ENCODE measurements at regions not wholly inside any gene's neighbourhood (a gene's known extent, or its start where the extent isn't known, plus 50 kb on each side); places are given as distances from the start of the nearest gene placed in this dataset.
"Not testable (repeated sequence)": the region's sequence is repeated elsewhere in the genome, so short reads cannot be mapped to it uniquely, and the experiment has no call there.

DNA sequence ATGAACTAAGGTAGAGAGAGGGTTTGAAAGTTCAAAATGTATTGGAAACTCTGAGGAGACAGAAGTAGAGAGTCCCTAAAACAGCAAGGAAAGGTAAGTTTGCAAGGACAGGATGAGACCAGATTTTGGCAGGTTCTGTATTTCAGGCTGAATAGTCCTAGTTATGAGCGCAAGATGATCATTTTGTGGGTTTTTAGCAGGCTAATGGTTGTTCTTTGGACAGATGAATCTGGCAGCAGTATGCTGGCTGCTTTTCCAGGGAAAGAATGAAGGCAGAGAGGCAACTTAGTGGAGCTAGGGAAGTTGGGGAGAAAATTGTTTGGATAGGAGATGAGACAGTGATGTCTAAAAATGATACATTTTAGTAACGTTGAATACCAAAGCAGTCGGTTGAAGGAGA, 243.5 kb upstream of the NRIP1 start:
- Histone ChIP-seq H3K27ac (ENCODE audit: insufficient read depth in 1 of 2, low read depth in 1 of 2, low read length in 2 of 2, poor library complexity in 1 of 2, severe bottlenecking in 2 of 2) (no peak overlapping the region), H3K4me1 (ENCODE audit: control extremely low read depth in 1 of 4, control insufficient read depth in 4 of 4, insufficient read depth in 4 of 4, low read length in 3 of 4) (peaks cover 0 to 14% (median 1%) of the 10 kb centered on the region in 4 experiments), H3K36me3 (ENCODE audit: control insufficient read depth in 4 of 4, insufficient read depth in 4 of 4, low read length in 3 of 4) (no peaks in the 10 kb centered on the region), H3K9me3 (ENCODE audit: control extremely low read depth in 1 of 5, control insufficient read depth in 4 of 5, insufficient read depth in 2 of 5, low read depth in 1 of 5, low read length in 4 of 5) (no peaks in the 10 kb centered on the region), H3K27me3 (replicated peaks in 2 of 5; ENCODE audit: control insufficient read depth in 4 of 5, insufficient read depth in 5 of 5, low read length in 4 of 5) (no peaks in the 10 kb centered on the region), H3K4me3 (ENCODE audit: control insufficient read depth in 1 of 7, extremely low read depth in 1 of 7, insufficient read depth in 4 of 7, low read depth in 2 of 7, low read length in 6 of 7) (no peak overlapping the region)
- CTCF ChIA-PET, result no interaction called here
- WGBS (ENCODE audit: insufficient coverage), result 80% methylated on average over 3 of the region's 3 CpGs
- POLR2A ChIA-PET, result interaction anchor here (0.6 kb wide), 1 partner anchor 130 kb away, joined by 4 read pairs; no protein-coding TSS in a partner anchor
- DNase-seq, result no peak

DNA sequence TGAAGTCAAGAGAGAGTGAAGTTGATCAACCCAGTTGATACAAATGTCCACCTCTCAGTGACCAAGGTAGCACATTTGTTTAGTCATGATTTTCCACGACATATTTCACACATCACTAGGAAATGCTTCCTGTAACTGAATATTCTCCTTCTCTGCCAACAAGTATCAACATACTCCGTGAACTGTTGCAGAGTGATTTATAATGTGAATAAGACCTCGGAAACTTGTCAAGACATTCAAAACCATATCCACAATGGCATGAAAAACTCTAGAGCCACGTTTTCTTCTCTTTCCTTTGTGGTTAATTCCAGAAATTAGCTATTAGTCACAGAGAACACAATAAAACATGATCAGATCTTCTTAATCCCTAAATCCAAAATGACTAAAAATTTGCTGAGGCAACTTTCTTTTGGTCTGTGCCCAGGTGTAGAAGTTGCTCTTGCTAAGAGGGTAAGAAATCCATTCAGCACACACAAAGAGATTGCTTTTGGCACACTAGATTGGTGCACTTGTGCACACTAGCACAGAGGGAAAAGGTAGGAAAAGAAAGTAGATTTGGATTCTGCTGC, 244.3 kb upstream of the NRIP1 start:
- peak; percentile 9 to 67 (median 48) for DNase-seq
- Histone ChIP-seq H3K27ac (ENCODE audit: insufficient read depth in 1 of 2, low read depth in 1 of 2, low read length in 2 of 2, poor library complexity in 1 of 2, severe bottlenecking in 2 of 2) (no peak overlapping the region), H3K4me1 (ENCODE audit: control extremely low read depth in 1 of 4, control insufficient read depth in 4 of 4, insufficient read depth in 4 of 4, low read length in 3 of 4) (peaks cover 0 to 14% (median 1%) of the 10 kb centered on the region in 4 experiments), H3K9me3 (ENCODE audit: control extremely low read depth in 1 of 5, control insufficient read depth in 4 of 5, insufficient read depth in 2 of 5, low read depth in 1 of 5, low read length in 4 of 5) (no peaks in the 10 kb centered on the region), H3K27me3 (replicated peaks in 2 of 5; ENCODE audit: control insufficient read depth in 4 of 5, insufficient read depth in 5 of 5, low read length in 4 of 5) (no peaks in the 10 kb centered on the region), H3K4me3 (ENCODE audit: control insufficient read depth in 1 of 7, extremely low read depth in 1 of 7, insufficient read depth in 4 of 7, low read depth in 2 of 7, low read length in 6 of 7) (no peak overlapping the region), H3K36me3 (ENCODE audit: control insufficient read depth in 4 of 4, insufficient read depth in 4 of 4, low read length in 3 of 4) (peaks cover 0 to 2% (median 0%) of the 10 kb centered on the region in 4 experiments)
- CTCF ChIA-PET, result no interaction called here
- 0% methylated on average over 1 of the region's 4 CpGs for WGBS (ENCODE audit: insufficient coverage)
- POLR2A ChIA-PET, result interaction anchor here (0.6 kb wide), 1 partner anchor 129 kb away, joined by 4 read pairs; no protein-coding TSS in a partner anchor

DNA sequence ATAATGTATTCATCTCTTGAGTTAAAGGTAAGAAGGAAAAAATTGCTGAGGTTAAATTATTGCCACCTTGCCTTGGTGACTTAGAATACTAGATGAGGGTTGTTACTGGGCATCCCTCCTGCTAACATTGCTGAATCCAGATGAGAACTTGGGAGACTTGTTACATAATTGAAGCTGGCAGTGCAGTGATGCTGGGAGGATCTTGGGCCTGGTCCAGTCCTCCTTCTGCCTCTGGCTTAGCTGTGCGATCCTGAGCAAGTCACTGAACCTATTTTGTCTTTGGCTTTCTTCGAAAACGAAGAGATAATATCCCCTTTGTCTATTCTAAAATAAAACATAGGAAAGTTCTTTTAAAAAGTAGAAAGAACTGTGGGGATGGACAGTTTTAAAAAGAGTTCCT, 244.9 kb upstream of the NRIP1 start:
- ChIA-PET CTCF (interaction anchor here (1.8 kb wide), 1 partner anchor 17 kb away, joined by 4 read pairs; no protein-coding TSS in a partner anchor), POLR2A (no interaction called here)
- Histone ChIP-seq H3K9me3 (ENCODE audit: control extremely low read depth in 1 of 5, control insufficient read depth in 4 of 5, insufficient read depth in 2 of 5, low read depth in 1 of 5, low read length in 4 of 5) (no peaks in the 10 kb centered on the region), H3K27me3 (replicated peaks in 2 of 5; ENCODE audit: control insufficient read depth in 4 of 5, insufficient read depth in 5 of 5, low read length in 4 of 5) (no peaks in the 10 kb centered on the region), H3K36me3 (ENCODE audit: control insufficient read depth in 4 of 4, insufficient read depth in 4 of 4, low read length in 3 of 4) (peaks cover 0 to 2% (median 0%) of the 10 kb centered on the region in 4 experiments), H3K4me3 (ENCODE audit: control insufficient read depth in 1 of 7, extremely low read depth in 1 of 7, insufficient read depth in 4 of 7, low read depth in 2 of 7, low read length in 6 of 7) (no peak overlapping the region), H3K4me1 (ENCODE audit: control extremely low read depth in 1 of 4, control insufficient read depth in 4 of 4, insufficient read depth in 4 of 4, low read length in 3 of 4) (peaks cover 0 to 14% (median 1%) of the 10 kb centered on the region in 4 experiments), H3K27ac (ENCODE audit: insufficient read depth in 1 of 2, low read depth in 1 of 2, low read length in 2 of 2, poor library complexity in 1 of 2, severe bottlenecking in 2 of 2) (no peak overlapping the region)
- no peak for DNase-seq
- no CpG with 5 or more reads among the region's 3 CpGs for WGBS (ENCODE audit: insufficient coverage)

DNA sequence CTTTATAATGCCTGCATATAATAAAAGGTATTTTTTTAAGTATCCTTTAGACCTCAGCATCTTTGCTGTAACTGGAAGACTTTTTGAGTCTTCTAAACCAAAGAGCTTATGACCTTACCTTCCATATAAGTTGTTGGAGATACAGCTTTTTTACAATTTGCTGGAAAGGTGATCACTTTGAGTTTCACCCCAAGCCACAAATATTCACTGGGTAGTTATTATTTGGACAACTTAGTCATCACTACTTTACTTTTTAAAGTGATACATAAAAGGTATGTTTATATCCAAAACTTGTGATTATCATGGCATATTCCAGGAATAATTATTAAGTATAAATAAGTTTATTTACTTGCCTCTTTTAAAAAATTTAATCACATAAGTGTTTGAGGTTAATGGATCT, 246.7 kb upstream of the NRIP1 start:
- peaks cover 0 to 22% (median 3%) of the 10 kb centered on the region in 4 experiments for H3K4me1 ChIP-seq (ENCODE audit: control extremely low read depth in 1 of 4, control insufficient read depth in 4 of 4, insufficient read depth in 4 of 4, low read length in 3 of 4)
- POLR2A ChIA-PET, result no interaction called here
- H3K27ac ChIP-seq (ENCODE audit: insufficient read depth in 1 of 2, low read depth in 1 of 2, low read length in 2 of 2, poor library complexity in 1 of 2, severe bottlenecking in 2 of 2), result no peak overlapping the region
- H3K9me3 ChIP-seq (ENCODE audit: control extremely low read depth in 1 of 5, control insufficient read depth in 4 of 5, insufficient read depth in 2 of 5, low read depth in 1 of 5, low read length in 4 of 5), result no peaks in the 10 kb centered on the region
- no peak for DNase-seq
- H3K27me3 ChIP-seq (replicated peaks in 2 of 5; ENCODE audit: control insufficient read depth in 4 of 5, insufficient read depth in 5 of 5, low read length in 4 of 5), result no peaks in the 10 kb centered on the region
- no peak overlapping the region for H3K4me3 ChIP-seq (ENCODE audit: control insufficient read depth in 1 of 7, extremely low read depth in 1 of 7, insufficient read depth in 4 of 7, low read depth in 2 of 7, low read length in 6 of 7)
- peaks cover 0 to 2% (median 0%) of the 10 kb centered on the region in 4 experiments for H3K36me3 ChIP-seq (ENCODE audit: control insufficient read depth in 4 of 4, insufficient read depth in 4 of 4, low read length in 3 of 4)
- CTCF ChIA-PET, result interaction anchor here (1.8 kb wide), 1 partner anchor 16 kb away, joined by 4 read pairs; no protein-coding TSS in a partner anchor

DNA sequence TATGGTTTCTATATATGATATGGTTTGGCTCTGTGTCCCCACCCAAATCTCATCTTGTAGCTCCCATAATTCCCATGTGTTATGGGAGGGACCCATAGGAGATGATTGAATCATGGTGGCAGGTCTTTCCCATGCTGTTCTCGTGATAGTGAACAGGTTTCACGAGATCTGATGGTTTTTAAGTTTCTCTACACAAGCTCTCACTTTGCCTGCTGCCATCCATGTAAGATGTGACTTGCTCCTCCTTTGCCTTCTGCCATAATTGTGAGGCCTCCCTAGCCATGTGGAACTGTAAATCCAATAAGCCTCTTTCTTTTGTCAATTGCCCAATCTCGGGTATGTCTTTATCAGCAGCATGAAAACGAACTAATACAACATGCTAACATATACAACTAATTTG, 252.2 kb upstream of the NRIP1 start:
- WGBS (ENCODE audit: insufficient coverage), result 100% methylated on average over 2 of the region's 4 CpGs
- H3K9me3 ChIP-seq (ENCODE audit: control extremely low read depth in 1 of 5, control insufficient read depth in 4 of 5, insufficient read depth in 2 of 5, low read depth in 1 of 5, low read length in 4 of 5), result peaks cover 0 to 15% (median 0%) of the 10 kb centered on the region in 5 experiments
- CTCF ChIA-PET; DNase-seq; H3K27me3 ChIP-seq (replicated peaks in 2 of 5; ENCODE audit: control insufficient read depth in 4 of 5, insufficient read depth in 5 of 5, low read length in 4 of 5); H3K4me1 ChIP-seq (ENCODE audit: control extremely low read depth in 1 of 4, control insufficient read depth in 4 of 4, insufficient read depth in 4 of 4, low read length in 3 of 4); H3K4me3 ChIP-seq (ENCODE audit: control insufficient read depth in 1 of 7, extremely low read depth in 1 of 7, insufficient read depth in 4 of 7, low read depth in 2 of 7, low read length in 6 of 7); H3K36me3 ChIP-seq (ENCODE audit: control insufficient read depth in 4 of 4, insufficient read depth in 4 of 4, low read length in 3 of 4); H3K27ac ChIP-seq (ENCODE audit: insufficient read depth in 1 of 2, low read depth in 1 of 2, low read length in 2 of 2, poor library complexity in 1 of 2, severe bottlenecking in 2 of 2); POLR2A ChIA-PET: not testable (repeated sequence)

DNA sequence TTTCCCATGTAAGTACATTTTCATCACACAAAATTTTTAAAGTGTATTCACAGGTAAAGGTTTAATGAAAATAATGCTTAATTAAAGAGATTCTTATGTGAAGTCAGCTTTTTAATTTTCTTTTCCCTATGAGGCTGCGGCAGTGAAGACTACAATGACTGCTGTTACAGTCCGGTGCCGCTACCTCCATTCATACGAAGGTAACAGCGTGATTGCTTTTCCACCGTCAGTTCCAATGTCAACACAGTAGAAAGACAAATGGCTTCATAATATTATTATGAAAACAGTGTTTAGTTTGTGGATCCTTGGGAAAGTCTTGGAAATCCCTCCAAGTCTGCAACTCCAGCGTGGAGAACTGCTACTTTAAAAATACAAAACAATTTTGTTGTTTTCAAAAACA, 254.9 kb upstream of the NRIP1 start:
- WGBS (ENCODE audit: insufficient coverage), result 94% methylated on average over 3 of the region's 7 CpGs
- Histone ChIP-seq H3K4me3 (ENCODE audit: control insufficient read depth in 1 of 7, extremely low read depth in 1 of 7, insufficient read depth in 4 of 7, low read depth in 2 of 7, low read length in 6 of 7) (no peak overlapping the region), H3K9me3 (ENCODE audit: control extremely low read depth in 1 of 5, control insufficient read depth in 4 of 5, insufficient read depth in 2 of 5, low read depth in 1 of 5, low read length in 4 of 5) (peaks cover 0 to 15% (median 0%) of the 10 kb centered on the region in 5 experiments), H3K4me1 (ENCODE audit: control extremely low read depth in 1 of 4, control insufficient read depth in 4 of 4, insufficient read depth in 4 of 4, low read length in 3 of 4) (peaks cover 0 to 8% (median 2%) of the 10 kb centered on the region in 4 experiments), H3K27me3 (replicated peaks in 2 of 5; ENCODE audit: control insufficient read depth in 4 of 5, insufficient read depth in 5 of 5, low read length in 4 of 5) (no peaks in the 10 kb centered on the region), H3K27ac (ENCODE audit: insufficient read depth in 1 of 2, low read depth in 1 of 2, low read length in 2 of 2, poor library complexity in 1 of 2, severe bottlenecking in 2 of 2) (no peak overlapping the region), H3K36me3 (ENCODE audit: control insufficient read depth in 4 of 4, insufficient read depth in 4 of 4, low read length in 3 of 4) (no peaks in the 10 kb centered on the region)
- ChIA-PET POLR2A (no interaction called here), CTCF (no interaction called here)
- no peak for DNase-seq

DNA sequence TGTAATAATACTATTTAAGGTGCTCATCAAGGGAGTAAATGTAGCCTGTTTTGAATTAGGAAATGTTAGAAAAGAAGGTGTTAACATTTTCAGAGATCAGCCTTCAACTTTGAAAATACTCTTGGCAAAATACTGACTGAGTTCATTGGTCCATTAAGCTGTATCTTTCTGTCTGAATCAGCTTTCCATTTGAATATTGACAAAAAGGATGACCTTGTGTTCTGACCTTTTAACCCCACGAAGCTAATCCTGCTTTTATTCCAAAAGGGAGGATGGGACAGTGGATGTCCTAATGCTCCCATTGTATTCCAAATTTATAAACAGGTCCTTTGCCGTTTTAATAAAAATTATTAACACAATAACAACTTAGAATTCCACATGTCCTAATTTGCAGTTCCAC, 259.7 kb upstream of the NRIP1 start:
- WGBS (ENCODE audit: insufficient coverage), result 100% methylated on average over 1 of the region's 2 CpGs
- no peak for DNase-seq
- Histone ChIP-seq H3K9me3 (ENCODE audit: control extremely low read depth in 1 of 5, control insufficient read depth in 4 of 5, insufficient read depth in 2 of 5, low read depth in 1 of 5, low read length in 4 of 5) (peaks cover 0 to 16% (median 15%) of the 10 kb centered on the region in 5 experiments), H3K36me3 (ENCODE audit: control insufficient read depth in 4 of 4, insufficient read depth in 4 of 4, low read length in 3 of 4) (no peaks in the 10 kb centered on the region), H3K27me3 (replicated peaks in 2 of 5; ENCODE audit: control insufficient read depth in 4 of 5, insufficient read depth in 5 of 5, low read length in 4 of 5) (no peaks in the 10 kb centered on the region), H3K4me3 (ENCODE audit: control insufficient read depth in 1 of 7, extremely low read depth in 1 of 7, insufficient read depth in 4 of 7, low read depth in 2 of 7, low read length in 6 of 7) (no peak overlapping the region), H3K4me1 (ENCODE audit: control extremely low read depth in 1 of 4, control insufficient read depth in 4 of 4, insufficient read depth in 4 of 4, low read length in 3 of 4) (no peaks in the 10 kb centered on the region), H3K27ac (ENCODE audit: insufficient read depth in 1 of 2, low read depth in 1 of 2, low read length in 2 of 2, poor library complexity in 1 of 2, severe bottlenecking in 2 of 2) (no peak overlapping the region)
- ChIA-PET CTCF (no interaction called here), POLR2A (no interaction called here)
